ENCODE measurements at regions not wholly inside any gene's neighbourhood (a gene's known extent, or its start where the extent isn't known, plus 50 kb on each side); places are given as distances from the start of the nearest gene placed in this dataset.

DNA sequence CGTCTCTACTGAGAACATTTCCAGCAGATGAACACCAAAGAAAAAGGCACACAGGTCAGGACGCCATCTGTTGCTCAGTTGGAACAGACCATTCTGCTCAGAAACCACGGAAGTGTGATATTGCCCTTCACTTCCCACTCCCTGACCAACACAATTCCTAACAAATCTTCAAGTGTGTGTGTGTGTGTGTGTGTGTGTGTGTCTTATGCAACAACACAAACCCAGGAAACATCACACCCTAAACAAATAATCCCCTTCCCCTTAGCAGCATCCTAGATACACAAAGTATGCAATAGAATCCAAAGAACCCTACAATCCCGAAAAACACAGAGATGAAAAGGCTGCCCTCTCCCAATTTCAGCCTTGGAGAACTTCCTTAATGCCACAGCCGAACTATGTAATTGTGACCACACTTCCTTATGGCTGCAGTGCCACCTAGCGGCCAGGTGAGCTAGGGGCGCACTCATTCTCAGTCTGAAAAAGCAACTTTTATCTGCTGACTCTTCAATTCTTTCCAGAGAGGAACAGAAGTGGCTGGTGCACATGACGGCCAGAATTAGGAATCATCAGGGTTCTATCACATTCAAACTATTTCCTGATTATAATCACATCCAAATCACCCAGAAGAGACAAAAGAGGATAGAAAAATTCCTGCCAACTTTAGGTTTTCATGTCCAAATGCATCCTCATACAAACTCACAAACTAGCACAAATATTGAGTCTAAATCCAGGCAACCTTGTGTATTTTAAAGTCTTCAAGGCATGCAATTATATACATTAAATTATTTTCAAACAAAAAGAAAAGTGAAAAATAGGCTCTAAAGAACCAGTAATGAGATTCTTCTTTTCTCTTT lies 164.9 kb downstream of the DHX15 start:
- H3K9me2 ChIP-seq (replicated peaks; ENCODE audit: insufficient read depth, low read length): no peaks in the 10 kb centered on the region
- no peaks in the 10 kb centered on the region for H3K79me2 ChIP-seq (ENCODE audit: insufficient read depth, low read length)
- no peaks in the 10 kb centered on the region for H3K36me3 ChIP-seq (ENCODE audit: low read length)
- no peaks in the 10 kb centered on the region for H4K20me1 ChIP-seq (ENCODE audit: low read depth, low read length)
- H3K4me2 ChIP-seq (ENCODE audit: low read depth, low read length, poor library complexity, severe bottlenecking): no peak overlapping the region
- no peaks in the 10 kb centered on the region for H3K9me3 ChIP-seq (ENCODE audit: insufficient read depth, low read length)
- peak; percentile 93 for TF ChIP-seq CTCF (IDR thresholded peaks at IDR 0.05; ENCODE audit: insufficient read depth, low read length, poor library complexity, severe bottlenecking)
- TF ChIP-seq EZH2phosphoT487 (conservative IDR thresholded peaks at IDR 0.05; ENCODE audit: low read length): no peak
- H2AFZ ChIP-seq (ENCODE audit: low read depth, low read length, severe bottlenecking): no peak overlapping the region
- H3F3A ChIP-seq (ENCODE audit: insufficient read depth): no peaks in the 10 kb centered on the region
- no peak overlapping the region for H3K4me3 ChIP-seq (ENCODE audit: insufficient read depth, low read length, poor library complexity, severe bottlenecking)
- no peaks in the 10 kb centered on the region for H3K27me3 ChIP-seq (ENCODE audit: low read length)
- no peak overlapping the region for H3K27ac ChIP-seq (ENCODE audit: low read depth, low read length)
- no peak overlapping the region for H3K9ac ChIP-seq (ENCODE audit: low read length)

GRCh38 chr4:24417206-24417605 lies 167.1 kb downstream of the DHX15 start:
- Histone ChIP-seq H3K9ac (ENCODE audit: low read length) (no peak overlapping the region), H2AFZ (ENCODE audit: low read depth, low read length, severe bottlenecking) (no peak overlapping the region), H3K36me3 (ENCODE audit: low read length) (no peaks in the 10 kb centered on the region), H3F3A (ENCODE audit: insufficient read depth) (no peaks in the 10 kb centered on the region), H3K79me2 (ENCODE audit: insufficient read depth, low read length) (no peaks in the 10 kb centered on the region), H3K4me2 (ENCODE audit: low read depth, low read length, poor library complexity, severe bottlenecking) (no peak overlapping the region), H3K27ac (ENCODE audit: low read depth, low read length) (no peak overlapping the region), H3K9me2 (replicated peaks; ENCODE audit: insufficient read depth, low read length) (no peaks in the 10 kb centered on the region), H4K20me1 (ENCODE audit: low read depth, low read length) (no peaks in the 10 kb centered on the region), H3K27me3 (ENCODE audit: low read length) (no peaks in the 10 kb centered on the region), H3K4me3 (ENCODE audit: insufficient read depth, low read length, poor library complexity, severe bottlenecking) (no peak overlapping the region), H3K9me3 (ENCODE audit: insufficient read depth, low read length) (no peaks in the 10 kb centered on the region)
- TF ChIP-seq CTCF (IDR thresholded peaks at IDR 0.05; ENCODE audit: insufficient read depth, low read length, poor library complexity, severe bottlenecking) (no peak), EZH2phosphoT487 (conservative IDR thresholded peaks at IDR 0.05; ENCODE audit: low read length) (no peak)

DNA sequence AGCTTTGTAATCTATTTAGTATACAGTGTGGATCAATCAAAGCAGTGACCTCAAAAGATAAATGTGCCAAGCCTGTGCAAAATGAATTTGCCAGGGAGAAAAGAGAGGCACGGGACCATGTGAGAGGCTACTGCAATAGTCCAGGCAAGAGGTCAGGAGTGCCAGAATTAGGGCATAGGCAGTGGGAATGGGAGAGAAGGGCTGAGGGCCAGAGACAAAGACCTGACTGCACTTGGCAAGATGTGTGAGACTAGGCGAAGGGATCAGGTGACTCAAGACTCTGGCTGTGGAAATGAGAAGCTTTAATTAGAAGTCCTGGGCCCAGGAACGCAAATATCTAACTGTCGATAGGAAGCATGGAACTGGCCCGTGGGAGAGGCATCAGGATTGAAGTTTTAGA lies 168.1 kb downstream of the DHX15 start:
- H3K9ac ChIP-seq (ENCODE audit: low read length): no peak overlapping the region
- no peak for TF ChIP-seq CTCF (IDR thresholded peaks at IDR 0.05; ENCODE audit: insufficient read depth, low read length, poor library complexity, severe bottlenecking)
- no peak for TF ChIP-seq EZH2phosphoT487 (conservative IDR thresholded peaks at IDR 0.05; ENCODE audit: low read length)
- H4K20me1 ChIP-seq (ENCODE audit: low read depth, low read length): no peaks in the 10 kb centered on the region
- H3K9me2 ChIP-seq (replicated peaks; ENCODE audit: insufficient read depth, low read length): no peaks in the 10 kb centered on the region
- H3K79me2 ChIP-seq (ENCODE audit: insufficient read depth, low read length): no peaks in the 10 kb centered on the region
- H3F3A ChIP-seq (ENCODE audit: insufficient read depth): no peaks in the 10 kb centered on the region
- no peaks in the 10 kb centered on the region for H3K27me3 ChIP-seq (ENCODE audit: low read length)
- H3K36me3 ChIP-seq (ENCODE audit: low read length): no peaks in the 10 kb centered on the region
- no peak overlapping the region for H2AFZ ChIP-seq (ENCODE audit: low read depth, low read length, severe bottlenecking)
- H3K4me3 ChIP-seq (ENCODE audit: insufficient read depth, low read length, poor library complexity, severe bottlenecking): no peak overlapping the region
- H3K4me2 ChIP-seq (ENCODE audit: low read depth, low read length, poor library complexity, severe bottlenecking): no peak overlapping the region
- no peak overlapping the region for H3K27ac ChIP-seq (ENCODE audit: low read depth, low read length)
- H3K9me3 ChIP-seq (ENCODE audit: insufficient read depth, low read length): no peaks in the 10 kb centered on the region

Measured in SU-DHL-6 (cell line).